ENCODE measurements at regions not wholly inside any gene's neighbourhood (a gene's known extent, or its start where the extent isn't known, plus 50 kb on each side); places are given as distances from the start of the nearest gene placed in this dataset.

DNA sequence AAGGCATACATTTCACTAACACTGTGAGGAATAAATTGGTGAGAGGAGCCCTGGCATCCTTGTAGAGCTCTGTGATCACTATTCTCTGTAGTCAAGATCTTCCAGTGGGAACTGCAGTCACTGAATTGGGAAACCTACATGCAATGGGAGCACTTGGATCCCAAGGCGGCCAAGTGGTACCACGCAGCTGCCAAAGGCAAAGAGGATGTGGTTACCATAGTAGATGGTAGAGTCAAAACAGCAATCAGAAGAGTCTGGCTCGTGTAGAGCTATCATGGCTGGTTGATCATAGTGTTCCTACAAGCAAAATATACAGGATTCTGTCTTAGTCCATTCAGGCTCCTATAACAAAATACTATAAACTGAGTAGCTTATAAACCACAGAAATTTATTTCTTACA is 849.7 kb downstream of the ROBO2 start (continued):
- TF ChIP-seq, protein P1, sequence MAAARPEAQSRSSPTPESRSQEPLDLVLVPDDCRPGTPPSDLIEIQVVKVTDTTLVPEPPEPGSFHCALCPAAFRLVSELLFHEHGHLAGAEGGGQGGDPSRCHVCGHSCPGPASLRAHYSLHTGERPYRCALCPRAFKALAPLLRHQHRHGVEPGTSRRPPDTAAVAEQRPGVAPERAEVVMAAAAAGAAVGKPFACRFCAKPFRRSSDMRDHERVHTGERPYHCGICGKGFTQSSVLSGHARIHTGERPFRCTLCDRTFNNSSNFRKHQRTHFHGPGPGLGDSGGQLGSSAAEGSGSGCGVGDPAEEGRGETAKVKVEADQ (CRISPR knock-in tag; IDR thresholded peaks at IDR 0.05; ENCODE audit: borderline replicate concordance): no peak
- TF ChIP-seq, protein P2, sequence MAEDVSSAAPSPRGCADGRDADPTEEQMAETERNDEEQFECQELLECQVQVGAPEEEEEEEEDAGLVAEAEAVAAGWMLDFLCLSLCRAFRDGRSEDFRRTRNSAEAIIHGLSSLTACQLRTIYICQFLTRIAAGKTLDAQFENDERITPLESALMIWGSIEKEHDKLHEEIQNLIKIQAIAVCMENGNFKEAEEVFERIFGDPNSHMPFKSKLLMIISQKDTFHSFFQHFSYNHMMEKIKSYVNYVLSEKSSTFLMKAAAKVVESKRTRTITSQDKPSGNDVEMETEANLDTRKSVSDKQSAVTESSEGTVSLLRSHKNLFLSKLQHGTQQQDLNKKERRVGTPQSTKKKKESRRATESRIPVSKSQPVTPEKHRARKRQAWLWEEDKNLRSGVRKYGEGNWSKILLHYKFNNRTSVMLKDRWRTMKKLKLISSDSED (CRISPR knock-in tag; IDR thresholded peaks at IDR 0.05): no peak
- no peak for TF ChIP-seq ZNF83 (CRISPR knock-in tag; IDR thresholded peaks at IDR 0.05; ENCODE audit: borderline replicate concordance)

DNA sequence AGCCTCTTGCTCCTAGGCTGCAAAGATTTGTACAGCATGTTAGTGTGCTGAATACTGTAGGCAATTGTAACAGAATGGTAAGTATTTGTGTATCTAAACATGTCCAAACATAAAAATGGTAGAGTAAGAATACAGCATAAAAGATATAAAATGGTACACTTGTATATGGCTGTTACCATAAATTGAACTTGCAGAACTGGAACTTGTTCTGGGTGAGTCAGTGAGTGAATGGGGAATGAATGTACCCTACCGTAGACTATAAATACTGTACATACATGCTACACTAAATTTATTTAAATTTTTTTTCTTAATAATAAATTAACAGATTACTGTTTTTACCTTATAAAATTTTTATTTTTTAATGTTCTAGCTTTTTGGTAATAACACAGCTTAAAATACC is 858.7 kb downstream of the ROBO2 start:
- ATAC-seq (no peak), DNase-seq (ENCODE audit: low spot score) (no peak), FAIRE-seq (no peak)
- no peaks in the 10 kb centered on the region for H3K27me3 ChIP-seq (ENCODE audit: control insufficient read depth in 1 of 2, insufficient read depth in 2 of 2, low read length in 2 of 2)
- no peak overlapping the region for H3K4me2 ChIP-seq (ENCODE audit: low read depth, low read length)
- CTCF ChIA-PET (ENCODE audit: low intra/inter-chr PET ratio, low total read pairs): no interaction called here
- H3K27ac ChIP-seq (ENCODE audit: extremely low read length, insufficient read depth, low read length): no peak overlapping the region
- no peaks in the 10 kb centered on the region for H4K20me1 ChIP-seq (ENCODE audit: insufficient read depth, low read length)
- H2AFZ ChIP-seq (ENCODE audit: low read length): no peak overlapping the region
- in situ Hi-C loops (cut with HindIII; ENCODE audit: extremely low pct_ligation_motif_present, low pct_unique_long_range_greater_than_20kb): no loop called here
- H3K79me2 ChIP-seq (ENCODE audit: insufficient read depth, low read length): no peaks in the 10 kb centered on the region
- no peak overlapping the region for H3K4me3 ChIP-seq (replicated peaks in 1 of 3; ENCODE audit: insufficient read depth in 1 of 3, low read depth in 2 of 3, low read length in 3 of 3)
- POLR2A ChIA-PET: no interaction called here
- WGBS (ENCODE audit: low lambda C conversion rate): 6% methylated on average over 1 of the region's 1 CpG
- intact Hi-C loops (cut with micrococcal nuclease; ENCODE audit: unreplicated experiment): no loop called here
- TF ChIP-seq CC2D1A (CRISPR knock-in tag; IDR thresholded peaks at IDR 0.05) (no peak), AGO2 (optimal IDR thresholded peaks at IDR 0.05; ENCODE audit: low read depth, low read length) (no peak), ZNF329 (CRISPR knock-in tag; IDR thresholded peaks at IDR 0.05; ENCODE audit: low read depth) (no peak), IKZF1 (IDR thresholded peaks at IDR 0.05) (no peak)
- TF ChIP-seq, protein P3, sequence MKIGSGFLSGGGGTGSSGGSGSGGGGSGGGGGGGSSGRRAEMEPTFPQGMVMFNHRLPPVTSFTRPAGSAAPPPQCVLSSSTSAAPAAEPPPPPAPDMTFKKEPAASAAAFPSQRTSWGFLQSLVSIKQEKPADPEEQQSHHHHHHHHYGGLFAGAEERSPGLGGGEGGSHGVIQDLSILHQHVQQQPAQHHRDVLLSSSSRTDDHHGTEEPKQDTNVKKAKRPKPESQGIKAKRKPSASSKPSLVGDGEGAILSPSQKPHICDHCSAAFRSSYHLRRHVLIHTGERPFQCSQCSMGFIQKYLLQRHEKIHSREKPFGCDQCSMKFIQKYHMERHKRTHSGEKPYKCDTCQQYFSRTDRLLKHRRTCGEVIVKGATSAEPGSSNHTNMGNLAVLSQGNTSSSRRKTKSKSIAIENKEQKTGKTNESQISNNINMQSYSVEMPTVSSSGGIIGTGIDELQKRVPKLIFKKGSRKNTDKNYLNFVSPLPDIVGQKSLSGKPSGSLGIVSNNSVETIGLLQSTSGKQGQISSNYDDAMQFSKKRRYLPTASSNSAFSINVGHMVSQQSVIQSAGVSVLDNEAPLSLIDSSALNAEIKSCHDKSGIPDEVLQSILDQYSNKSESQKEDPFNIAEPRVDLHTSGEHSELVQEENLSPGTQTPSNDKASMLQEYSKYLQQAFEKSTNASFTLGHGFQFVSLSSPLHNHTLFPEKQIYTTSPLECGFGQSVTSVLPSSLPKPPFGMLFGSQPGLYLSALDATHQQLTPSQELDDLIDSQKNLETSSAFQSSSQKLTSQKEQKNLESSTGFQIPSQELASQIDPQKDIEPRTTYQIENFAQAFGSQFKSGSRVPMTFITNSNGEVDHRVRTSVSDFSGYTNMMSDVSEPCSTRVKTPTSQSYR (CRISPR knock-in tag; IDR thresholded peaks at IDR 0.05; ENCODE audit: borderline replicate concordance): no peak
- TF ChIP-seq, protein P4, sequence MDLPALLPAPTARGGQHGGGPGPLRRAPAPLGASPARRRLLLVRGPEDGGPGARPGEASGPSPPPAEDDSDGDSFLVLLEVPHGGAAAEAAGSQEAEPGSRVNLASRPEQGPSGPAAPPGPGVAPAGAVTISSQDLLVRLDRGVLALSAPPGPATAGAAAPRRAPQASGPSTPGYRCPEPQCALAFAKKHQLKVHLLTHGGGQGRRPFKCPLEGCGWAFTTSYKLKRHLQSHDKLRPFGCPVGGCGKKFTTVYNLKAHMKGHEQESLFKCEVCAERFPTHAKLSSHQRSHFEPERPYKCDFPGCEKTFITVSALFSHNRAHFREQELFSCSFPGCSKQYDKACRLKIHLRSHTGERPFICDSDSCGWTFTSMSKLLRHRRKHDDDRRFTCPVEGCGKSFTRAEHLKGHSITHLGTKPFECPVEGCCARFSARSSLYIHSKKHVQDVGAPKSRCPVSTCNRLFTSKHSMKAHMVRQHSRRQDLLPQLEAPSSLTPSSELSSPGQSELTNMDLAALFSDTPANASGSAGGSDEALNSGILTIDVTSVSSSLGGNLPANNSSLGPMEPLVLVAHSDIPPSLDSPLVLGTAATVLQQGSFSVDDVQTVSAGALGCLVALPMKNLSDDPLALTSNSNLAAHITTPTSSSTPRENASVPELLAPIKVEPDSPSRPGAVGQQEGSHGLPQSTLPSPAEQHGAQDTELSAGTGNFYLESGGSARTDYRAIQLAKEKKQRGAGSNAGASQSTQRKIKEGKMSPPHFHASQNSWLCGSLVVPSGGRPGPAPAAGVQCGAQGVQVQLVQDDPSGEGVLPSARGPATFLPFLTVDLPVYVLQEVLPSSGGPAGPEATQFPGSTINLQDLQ (CRISPR knock-in tag; IDR thresholded peaks at IDR 0.05): no peak
- TF ChIP-seq, protein P5, sequence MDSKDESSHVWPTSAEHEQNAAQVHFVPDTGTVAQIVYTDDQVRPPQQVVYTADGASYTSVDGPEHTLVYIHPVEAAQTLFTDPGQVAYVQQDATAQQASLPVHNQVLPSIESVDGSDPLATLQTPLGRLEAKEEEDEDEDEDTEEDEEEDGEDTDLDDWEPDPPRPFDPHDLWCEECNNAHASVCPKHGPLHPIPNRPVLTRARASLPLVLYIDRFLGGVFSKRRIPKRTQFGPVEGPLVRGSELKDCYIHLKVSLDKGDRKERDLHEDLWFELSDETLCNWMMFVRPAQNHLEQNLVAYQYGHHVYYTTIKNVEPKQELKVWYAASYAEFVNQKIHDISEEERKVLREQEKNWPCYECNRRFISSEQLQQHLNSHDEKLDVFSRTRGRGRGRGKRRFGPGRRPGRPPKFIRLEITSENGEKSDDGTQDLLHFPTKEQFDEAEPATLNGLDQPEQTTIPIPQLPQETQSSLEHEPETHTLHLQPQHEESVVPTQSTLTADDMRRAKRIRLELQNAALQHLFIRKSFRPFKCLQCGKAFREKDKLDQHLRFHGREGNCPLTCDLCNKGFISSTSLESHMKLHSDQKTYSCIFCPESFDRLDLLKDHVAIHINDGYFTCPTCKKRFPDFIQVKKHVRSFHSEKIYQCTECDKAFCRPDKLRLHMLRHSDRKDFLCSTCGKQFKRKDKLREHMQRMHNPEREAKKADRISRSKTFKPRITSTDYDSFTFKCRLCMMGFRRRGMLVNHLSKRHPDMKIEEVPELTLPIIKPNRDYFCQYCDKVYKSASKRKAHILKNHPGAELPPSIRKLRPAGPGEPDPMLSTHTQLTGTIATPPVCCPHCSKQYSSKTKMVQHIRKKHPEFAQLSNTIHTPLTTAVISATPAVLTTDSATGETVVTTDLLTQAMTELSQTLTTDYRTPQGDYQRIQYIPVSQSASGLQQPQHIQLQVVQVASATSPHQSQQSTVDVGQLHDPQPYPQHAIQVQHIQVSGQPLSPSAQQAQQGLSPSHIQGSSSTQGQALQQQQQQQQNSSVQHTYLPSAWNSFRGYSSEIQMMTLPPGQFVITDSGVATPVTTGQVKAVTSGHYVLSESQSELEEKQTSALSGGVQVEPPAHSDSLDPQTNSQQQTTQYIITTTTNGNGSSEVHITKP (CRISPR knock-in tag; IDR thresholded peaks at IDR 0.05; ENCODE audit: low read depth): no peak
- BruUV-seq (replicated peaks): no TSS peak
- H3K9ac ChIP-seq (ENCODE audit: insufficient read depth, low read depth, low read length): no peak overlapping the region
- H3K4me1 ChIP-seq (ENCODE audit: insufficient read depth, low read length): no peaks in the 10 kb centered on the region
- no peaks in the 10 kb centered on the region for H3K36me3 ChIP-seq (replicated peaks in 1 of 2; ENCODE audit: control insufficient read depth in 1 of 2, insufficient read depth in 2 of 2, low read length in 2 of 2)
- no peaks in the 10 kb centered on the region for H3K9me3 ChIP-seq (ENCODE audit: low read length)
